H1 (cell line): ENCODE measurements at regions not wholly inside any gene's neighbourhood (a gene's known extent, or its start where the extent isn't known, plus 50 kb on each side); places are given as distances from the start of the nearest gene placed in this dataset.

Experiments used
- CTCF ChIA-PET: fragments of 300-600 bp; sonication (Branson Sonifier 250); formaldehyde crosslinking; loops from one replicate; lab custom pipeline; 2021; ENCODE audit not compliant: partially characterized antibody; lab: Charles Lee
- POLR2A ChIA-PET: fragments of 300-600 bp; sonication (Branson Sonifier 250); formaldehyde crosslinking; loops from one replicate; lab custom pipeline; 2021; ENCODE audit warnings: inconsistent platforms; ENCODE audit not compliant: partially characterized antibody; lab: Charles Lee
- DNase-seq, 2 experiments: peaks; one replicate each; pipeline versions ENCODE4 v3.0.0 to v3.0.0-alpha.2; 2010 to 2022; ENCODE audit warnings: low spot score in 2 of 2, low read depth in 1 of 2, mixed read lengths in 1 of 2
- FAIRE-seq: peaks from 2 replicates; lab custom pipeline; 2011; peaks lifted over from hg19 to GRCh38; lab: Jason Lieb, UNC
- H2AFZ ChIP-seq: 2 replicates; pipeline ENCODE4 v1.8.1; 2012; ENCODE audit warnings: low read length, inconsistent platforms
- H2AK5ac ChIP-seq: 2 replicates; pipeline ENCODE4 v1.6.1; 2013; ENCODE audit warnings: low read depth, low read length
- H2BK120ac ChIP-seq: replicated peaks from 2 replicates; pipeline ENCODE3; 2013; ENCODE audit warnings: low read depth, low read length, inconsistent platforms
- H2BK12ac ChIP-seq: 2 replicates; pipeline ENCODE4 v1.6.1; 2013; ENCODE audit warnings: low read depth, low read length
- H2BK15ac ChIP-seq: 2 replicates; pipeline ENCODE4 v1.6.1; 2013; ENCODE audit warnings: low read length
- H2BK20ac ChIP-seq: 2 replicates; pipeline ENCODE4 v1.6.1; 2013; ENCODE audit warnings: low read length
- H2BK5ac ChIP-seq: 2 replicates; pipeline ENCODE4 v1.6.1; 2013; ENCODE audit warnings: low read depth, low read length
- H3K14ac ChIP-seq: 2 replicates; pipeline ENCODE4 v1.6.1; 2013; ENCODE audit warnings: inconsistent platforms; ENCODE audit not compliant: insufficient read length
- H3K18ac ChIP-seq: 2 replicates; pipeline ENCODE4 v1.6.1; 2013; ENCODE audit warnings: low read length; ENCODE audit errors: extremely low read depth
- H3K23ac ChIP-seq: 2 replicates; pipeline ENCODE4 v1.6.1; 2013; ENCODE audit warnings: inconsistent platforms; ENCODE audit not compliant: insufficient read length
- H3K23me2 ChIP-seq: 2 replicates; pipeline ENCODE4 v1.6.1; 2013; ENCODE audit warnings: low read depth, low read length
- H3K27ac ChIP-seq: 2 replicates; pipeline ENCODE4 v1.6.1; 2011; ENCODE audit warnings: low read depth, low read length, inconsistent platforms
- H3K27me3 ChIP-seq, 4 experiments: replicated peaks in 1 of 4; 1 replicate in 1 of 4; 2 replicates in 3 of 4; pipeline versions ENCODE4 v1.6.1 to v1.8.1; 2011 to 2013; ENCODE audit warnings: low read length in 3 of 4, mild to moderate bottlenecking in 3 of 4, inconsistent platforms in 2 of 4, mixed read lengths in 2 of 4, moderate library complexity in 1 of 4; ENCODE audit not compliant: control insufficient read depth in 3 of 4, insufficient read depth in 3 of 4; ENCODE audit errors: extremely low read depth in 1 of 4
- H3K36me3 ChIP-seq, 4 experiments: 2 replicates each; pipeline versions ENCODE4 v1.6.1 to v1.8.1; 2011 to 2013; ENCODE audit warnings: mild to moderate bottlenecking in 4 of 4, low read length in 3 of 4, moderate library complexity in 2 of 4, control low read depth in 1 of 4, inconsistent platforms in 1 of 4; ENCODE audit not compliant: insufficient read depth in 4 of 4, control insufficient read depth in 2 of 4
- H3K4ac ChIP-seq: replicated peaks from 2 replicates; pipeline ENCODE3; 2013; ENCODE audit warnings: low read length, low read depth, mixed read lengths, inconsistent platforms; ENCODE audit not compliant: insufficient read length
- H3K4me1 ChIP-seq, 4 experiments: replicated peaks in 1 of 4; 1 replicate in 1 of 4; 2 replicates in 3 of 4; pipeline versions ENCODE4 v1.6.1 to v1.8.1; 2011 to 2013; ENCODE audit warnings: low read length in 3 of 4, inconsistent platforms in 2 of 4, mixed read lengths in 1 of 4; ENCODE audit not compliant: insufficient read depth in 4 of 4, control insufficient read depth in 3 of 4
- H3K4me2 ChIP-seq, 2 experiments: 2 replicates each; pipeline versions ENCODE4 v1.6.1 to v1.8.1; 2011 to 2013; ENCODE audit warnings: low read depth in 2 of 2, low read length in 2 of 2, control low read depth in 1 of 2, inconsistent platforms in 1 of 2, mild to moderate bottlenecking in 1 of 2; ENCODE audit not compliant: insufficient read depth in 1 of 2
- H3K4me3 ChIP-seq, 4 experiments: fragments of 200-600, 300-600 bp in 1 of 4; sonication (generic), shearing (Covaris generic), sonication (Bioruptor Twin) in 1 of 4; 2 replicates each; pipeline versions ENCODE4 v1.5.1 to v1.8.1; 2011 to 2016; ENCODE audit warnings: low read length in 4 of 4, low read depth in 3 of 4, control low read depth in 2 of 4, inconsistent platforms in 2 of 4, mild to moderate bottlenecking in 2 of 4, mixed read lengths in 1 of 4, moderate library complexity in 1 of 4; ENCODE audit not compliant: insufficient read depth in 2 of 4; ENCODE audit errors: extremely low read depth in 1 of 4
- H3K56ac ChIP-seq: replicated peaks from 2 replicates; pipeline ENCODE3; 2013; ENCODE audit warnings: low read depth, mild to moderate bottlenecking, mixed read lengths, low read length, inconsistent platforms; ENCODE audit not compliant: insufficient read length
- H3K79me1 ChIP-seq: 2 replicates; pipeline ENCODE4 v1.6.1; 2013; ENCODE audit warnings: low read depth, low read length, control low read depth
- H3K79me2 ChIP-seq, 2 experiments: 2 replicates each; pipeline versions ENCODE4 v1.6.1 to v1.8.1; 2012 to 2013; ENCODE audit warnings: low read length in 2 of 2, mild to moderate bottlenecking in 2 of 2, inconsistent platforms in 1 of 2; ENCODE audit not compliant: insufficient read depth in 2 of 2, control insufficient read depth in 1 of 2
- H3K9ac ChIP-seq, 4 experiments: replicated peaks in 1 of 4; 1 replicate in 1 of 4; 2 replicates in 3 of 4; pipeline versions ENCODE4 v1.6.1 to v1.8.1; 2011 to 2013; ENCODE audit warnings: low read depth in 3 of 4, low read length in 3 of 4, control low read depth in 2 of 4, mild to moderate bottlenecking in 2 of 4, moderate library complexity in 2 of 4, inconsistent platforms in 1 of 4; ENCODE audit errors: extremely low read depth in 1 of 4
- H3K9me3 ChIP-seq, 2 experiments: 2 replicates each; pipeline versions ENCODE4 v1.6.1 to v1.8.1; 2012 to 2013; ENCODE audit warnings: mild to moderate bottlenecking in 2 of 2, moderate library complexity in 2 of 2, control low read depth in 1 of 2, inconsistent platforms in 1 of 2, low read depth in 1 of 2, low read length in 1 of 2, mixed read lengths in 1 of 2; ENCODE audit not compliant: insufficient read depth in 2 of 2
- H4K20me1 ChIP-seq, 2 experiments: replicated peaks in 1 of 2; 2 replicates each; pipeline versions ENCODE3 to v1.8.1; 2011 to 2013; ENCODE audit warnings: inconsistent platforms in 2 of 2, low read length in 2 of 2, mild to moderate bottlenecking in 1 of 2; ENCODE audit not compliant: insufficient read depth in 2 of 2, control insufficient read depth in 1 of 2
- H4K5ac ChIP-seq: 2 replicates; pipeline ENCODE4 v1.6.1; 2013; ENCODE audit warnings: low read length, low read depth, mixed read lengths, inconsistent platforms; ENCODE audit not compliant: insufficient read length
- H4K8ac ChIP-seq: 2 replicates; pipeline ENCODE4 v1.8.0; 2013; ENCODE audit warnings: mild to moderate bottlenecking, moderate library complexity, low read length, inconsistent platforms; ENCODE audit not compliant: insufficient read depth; ENCODE audit errors: extremely low read depth
- H4K91ac ChIP-seq: replicated peaks from 2 replicates; pipeline ENCODE3; 2013; ENCODE audit warnings: low read length, mixed read lengths, inconsistent platforms; ENCODE audit not compliant: insufficient read length
- ASH2L ChIP-seq: fragments of 200-600, 300-600 bp; sonication (generic); IDR thresholded peaks from one replicate; pipeline ENCODE4 v1.7.1; 2017; ENCODE audit warnings: low read length
- TBP ChIP-seq: IDR thresholded peaks from 2 replicates; pipeline ENCODE4 v1.6.1; 2011; ENCODE audit warnings: low read depth, low read length, improper control_type of control experiment
- WGBS, 2 experiments: shearing (Covaris generic) in 1 of 2; methylation state at CpG; one replicate each; pipeline versions ENCODE4 v1.1.6 to v1.1.7; 2013 to 2015; ENCODE audit warnings: low lambda C conversion rate in 2 of 2, mixed read lengths in 2 of 2, inconsistent platforms in 1 of 2, low coverage in 1 of 2, missing lambda C conversion rate in 1 of 2; ENCODE audit not compliant: insufficient replicate concordance in 2 of 2, insufficient coverage in 1 of 2, insufficient read length in 1 of 2; ENCODE audit errors: extremely low coverage in 1 of 2, missing lambda C conversion rate in 1 of 2; 5-methylcytosine and 5-hydroxymethylcytosine counted together

GRCh38 chr17:52606590-52606989 lies 448.1 kb upstream of the CA10 start:
- H4K8ac ChIP-seq = no peak overlapping the region
- H3K18ac ChIP-seq = no peak overlapping the region
- H3K79me2 ChIP-seq = no peaks in the 10 kb centered on the region
- H3K4me3 ChIP-seq = no peak overlapping the region
- H3K4me2 ChIP-seq = no peak overlapping the region
- ChIA-PET POLR2A (no interaction called here), CTCF (interaction anchor here (0.6 kb wide), 1 partner anchor 43 kb away, joined by 3 read pairs; no protein-coding TSS in a partner anchor)
- H3K27me3 ChIP-seq = no peaks in the 10 kb centered on the region
- no peak overlapping the region for H4K91ac ChIP-seq
- no peak overlapping the region for H2BK20ac ChIP-seq
- H3K36me3 ChIP-seq = no peaks in the 10 kb centered on the region
- H2BK5ac ChIP-seq = no peak overlapping the region
- H3K56ac ChIP-seq = no peak overlapping the region
- no peak overlapping the region for H3K27ac ChIP-seq
- no peak for FAIRE-seq
- H3K9me3 ChIP-seq = no peaks in the 10 kb centered on the region
- DNase-seq = no peak
- H2BK12ac ChIP-seq = no peak overlapping the region
- no peak overlapping the region for H3K14ac ChIP-seq
- H3K4ac ChIP-seq = no peak overlapping the region
- H4K20me1 ChIP-seq = no peaks in the 10 kb centered on the region
- no peak overlapping the region for H2BK15ac ChIP-seq
- H4K5ac ChIP-seq = no peak overlapping the region
- H3K23ac ChIP-seq = no peak overlapping the region
- H3K79me1 ChIP-seq = no peaks in the 10 kb centered on the region
- no peaks in the 10 kb centered on the region for H3K23me2 ChIP-seq
- no peak overlapping the region for H2AK5ac ChIP-seq
- H3K9ac ChIP-seq = no peak overlapping the region
- 93% methylated on average over 2 of the region's 2 CpGs; no CpG with 5 or more reads in 1 of the 2 experiments for WGBS, 2 experiments
- TF ChIP-seq ASH2L = no peak
- TF ChIP-seq TBP = no peak
- H2AFZ ChIP-seq = no peak overlapping the region
- peaks cover 0 to 3% (median 0%) of the 10 kb centered on the region in 4 experiments; a peak in 1 of 7 replicates for H3K4me1 ChIP-seq
- H2BK120ac ChIP-seq = no peak overlapping the region
